Cardiac muscle cell (in vitro differentiated cells and primary cell): ENCODE measurements at regions not wholly inside any gene's neighbourhood (a gene's known extent, or its start where the extent isn't known, plus 50 kb on each side); places are given as distances from the start of the nearest gene placed in this dataset.

Experiments
- DNase-seq, 2 donors: peaks; one replicate each; pipeline versions ENCODE4 v3.0.0 to v3.0.0-alpha.2; 2010 to 2017; ENCODE audit warnings: low read depth in 1 of 2, low spot score in 1 of 2
- H3K27ac ChIP-seq: fragments of 200-600 bp; sonication (generic); 2 replicates; pipeline ENCODE4 v1.5.1; 2016
- H3K27me3 ChIP-seq: fragments of 200-600 bp; sonication (generic); 2 replicates; pipeline ENCODE4 v1.6.0; 2016; ENCODE audit warnings: control low read depth
- H3K36me3 ChIP-seq: fragments of 200-600 bp; sonication (generic); 2 replicates; pipeline ENCODE4 v1.5.1; 2016; ENCODE audit warnings: control low read depth
- H3K4me1 ChIP-seq: fragments of 200-600 bp; sonication (generic); 2 replicates; pipeline ENCODE4 v1.8.1; 2017; ENCODE audit warnings: low read depth, mild to moderate bottlenecking, mixed run types
- H3K4me3 ChIP-seq: fragments of 200-600 bp; sonication (generic); 2 replicates; pipeline ENCODE4 v1.5.1; 2016; ENCODE audit warnings: mild to moderate bottlenecking
- H3K9me3 ChIP-seq: fragments of 200-600 bp; sonication (generic); 2 replicates; pipeline ENCODE4 v1.5.1; 2017; ENCODE audit warnings: low read depth, mild to moderate bottlenecking, control low read depth
- CTCF ChIP-seq: IDR thresholded peaks from 2 replicates; pipeline ENCODE4 v1.5.1; 2012; ENCODE audit warnings: low read depth, mild to moderate bottlenecking, low read length

- Histone ChIP-seq H3K4me3 (no peak overlapping the region), H3K27me3 (peaks cover 21% of the 10 kb centered on the region), H3K27ac (no peak overlapping the region), H3K9me3 (no peaks in the 10 kb centered on the region), H3K36me3 (no peaks in the 10 kb centered on the region), H3K4me1 (no peaks in the 10 kb centered on the region)
- DNase-seq: no peak
- TF ChIP-seq CTCF: no peak
Measured at GRCh38 chr3:124084022-124084881, 92.3 kb upstream of the ROPN1 start.

- H3K9me3 ChIP-seq: no peaks in the 10 kb centered on the region
- TF ChIP-seq CTCF: no peak
Measured at GRCh38 chr3:124088801-124089200, 96.9 kb upstream of the ROPN1 start.

GRCh38 chr3:124089214-124089613 lies 97.3 kb upstream of the ROPN1 start:
- H3K4me1 ChIP-seq: no peaks in the 10 kb centered on the region
- H3K36me3 ChIP-seq: no peaks in the 10 kb centered on the region
- H3K4me3 ChIP-seq: no peak overlapping the region
- no peak overlapping the region for H3K27ac ChIP-seq
- DNase-seq: no peak
- no peaks in the 10 kb centered on the region for H3K9me3 ChIP-seq
- no peak for TF ChIP-seq CTCF
- H3K27me3 ChIP-seq: peaks cover 13% of the 10 kb centered on the region

More at GRCh38 chr3:124088801-124089200, 96.9 kb upstream of the ROPN1 start:
- Histone ChIP-seq H3K4me3 (no peak overlapping the region), H3K27ac (no peak overlapping the region), H3K36me3 (no peaks in the 10 kb centered on the region), H3K4me1 (no peaks in the 10 kb centered on the region), H3K27me3 (peaks cover 13% of the 10 kb centered on the region)
- DNase-seq: no peak

GRCh38 chr3:124091716-124092115 lies 99.8 kb upstream of the ROPN1 start:
- Histone ChIP-seq H3K27ac (no peak overlapping the region), H3K9me3 (no peaks in the 10 kb centered on the region), H3K36me3 (no peaks in the 10 kb centered on the region), H3K27me3 (peaks cover 22% of the 10 kb centered on the region), H3K4me1 (no peaks in the 10 kb centered on the region), H3K4me3 (no peak overlapping the region)
- DNase-seq: no peak
- no peak for TF ChIP-seq CTCF

GRCh38 chr3:124092811-124093210 lies 100.9 kb upstream of the ROPN1 start:
- H3K4me3 ChIP-seq: no peak overlapping the region
- H3K4me1 ChIP-seq: no peaks in the 10 kb centered on the region
- no peaks in the 10 kb centered on the region for H3K9me3 ChIP-seq
- H3K36me3 ChIP-seq: no peaks in the 10 kb centered on the region
- DNase-seq: no peak
- TF ChIP-seq CTCF: no peak
- H3K27ac ChIP-seq: no peak overlapping the region
- peaks cover 31% of the 10 kb centered on the region for H3K27me3 ChIP-seq
